ENCODE measurements at regions not wholly inside any gene's neighbourhood (a gene's known extent, or its start where the extent isn't known, plus 50 kb on each side); places are given as distances from the start of the nearest gene placed in this dataset.

DNA sequence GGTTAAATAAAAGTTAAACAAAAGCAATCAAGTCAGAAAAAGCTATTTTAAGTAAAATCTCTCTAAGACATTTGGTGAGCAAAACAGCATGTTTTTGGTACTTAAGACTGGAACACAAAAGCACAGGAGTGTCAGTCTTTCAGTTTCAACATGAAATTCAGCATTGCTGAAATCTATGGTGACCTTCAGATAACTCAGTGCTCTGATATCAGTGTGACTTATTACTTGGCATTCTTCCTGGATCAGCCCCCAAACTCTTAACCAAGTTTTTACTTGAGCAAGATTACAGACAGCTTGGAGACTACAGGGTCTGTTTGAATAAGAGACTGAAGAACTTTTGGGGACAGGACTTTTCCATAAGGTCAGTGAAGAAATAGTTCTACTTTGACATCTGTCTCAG lies 437.2 kb downstream of the RAPGEF2 start:
- in situ Hi-C loops (cut with MboI; ENCODE audit: low pct_ligation_motif_present in 1 of 4, low pct_unique_long_range_greater_than_20kb in 1 of 4, low sequenced_read_pairs in 3 of 4): no loop called here
- TF ChIP-seq POLR2AphosphoS5 (IDR thresholded peaks at IDR 0.05): no peak
- TF ChIP-seq, protein P1, sequence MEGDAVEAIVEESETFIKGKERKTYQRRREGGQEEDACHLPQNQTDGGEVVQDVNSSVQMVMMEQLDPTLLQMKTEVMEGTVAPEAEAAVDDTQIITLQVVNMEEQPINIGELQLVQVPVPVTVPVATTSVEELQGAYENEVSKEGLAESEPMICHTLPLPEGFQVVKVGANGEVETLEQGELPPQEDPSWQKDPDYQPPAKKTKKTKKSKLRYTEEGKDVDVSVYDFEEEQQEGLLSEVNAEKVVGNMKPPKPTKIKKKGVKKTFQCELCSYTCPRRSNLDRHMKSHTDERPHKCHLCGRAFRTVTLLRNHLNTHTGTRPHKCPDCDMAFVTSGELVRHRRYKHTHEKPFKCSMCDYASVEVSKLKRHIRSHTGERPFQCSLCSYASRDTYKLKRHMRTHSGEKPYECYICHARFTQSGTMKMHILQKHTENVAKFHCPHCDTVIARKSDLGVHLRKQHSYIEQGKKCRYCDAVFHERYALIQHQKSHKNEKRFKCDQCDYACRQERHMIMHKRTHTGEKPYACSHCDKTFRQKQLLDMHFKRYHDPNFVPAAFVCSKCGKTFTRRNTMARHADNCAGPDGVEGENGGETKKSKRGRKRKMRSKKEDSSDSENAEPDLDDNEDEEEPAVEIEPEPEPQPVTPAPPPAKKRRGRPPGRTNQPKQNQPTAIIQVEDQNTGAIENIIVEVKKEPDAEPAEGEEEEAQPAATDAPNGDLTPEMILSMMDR (IDR thresholded peaks at IDR 0.05): no peak
- no peak for TF ChIP-seq EP300 (IDR thresholded peaks at IDR 0.05; ENCODE audit: low read depth)
- no peak for TF ChIP-seq POLR2A (IDR thresholded peaks at IDR 0.05)

DNA sequence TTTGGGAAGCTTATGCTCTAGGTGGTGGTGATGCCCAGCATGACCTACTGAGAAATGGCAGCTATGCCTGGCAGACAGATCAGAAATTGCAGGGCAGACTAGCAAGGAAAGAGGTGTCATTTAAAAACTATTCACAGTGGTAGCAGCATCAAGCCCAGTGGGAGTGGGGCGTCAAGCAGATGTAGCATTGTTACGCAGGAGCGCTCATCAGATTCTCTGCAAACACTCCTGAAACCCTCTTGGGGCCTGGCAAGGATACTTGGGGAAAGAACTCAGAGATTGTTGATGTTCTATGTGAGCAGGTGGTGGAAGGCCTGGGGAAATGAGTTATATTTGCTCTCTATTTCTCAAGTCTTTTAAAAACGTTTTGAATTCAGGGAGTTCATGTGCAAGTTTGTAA lies 437.6 kb downstream of the RAPGEF2 start:
- 49 to 81% methylated on average over 4 of the region's 4 CpGs for WGBS, 2 donors (ENCODE audit: low coverage in 1 of 2)
- Histone ChIP-seq H3K27me3 (no peaks in the 10 kb centered on the region), H3K4me1 (no peaks in the 10 kb centered on the region), H3K27ac (no peak overlapping the region), H3K4me3 (no peak overlapping the region), H3K36me3 (no peaks in the 10 kb centered on the region), H3K9me3 (peaks cover 0 to 5% of the 10 kb centered on the region in 2 donors)
- intact Hi-C loops (cut with DNase I; ENCODE audit: low total_unique reads) (no loop called here), in situ Hi-C loops (cut with MboI; ENCODE audit: low pct_ligation_motif_present in 1 of 4, low pct_unique_long_range_greater_than_20kb in 1 of 4, low sequenced_read_pairs in 3 of 4) (no loop called here)
- TF ChIP-seq, protein P1 (IDR thresholded peaks at IDR 0.05): no peak
- TF ChIP-seq EP300 (IDR thresholded peaks at IDR 0.05; ENCODE audit: low read depth) (no peak), POLR2AphosphoS5 (IDR thresholded peaks at IDR 0.05) (no peak), POLR2A (IDR thresholded peaks at IDR 0.05) (no peak)
- DNase-seq: no peak

More for the DNA sequence above, 437.2 kb downstream of the RAPGEF2 start:
- Histone ChIP-seq H3K4me3 (no peak overlapping the region), H3K27ac (no peak overlapping the region), H3K27me3 (no peaks in the 10 kb centered on the region), H3K36me3 (no peaks in the 10 kb centered on the region), H3K4me1 (no peaks in the 10 kb centered on the region), H3K9me3 (peaks cover 0 to 5% of the 10 kb centered on the region in 2 donors)
- intact Hi-C loops (cut with DNase I; ENCODE audit: low total_unique reads): no loop called here
- no peak for DNase-seq

DNA sequence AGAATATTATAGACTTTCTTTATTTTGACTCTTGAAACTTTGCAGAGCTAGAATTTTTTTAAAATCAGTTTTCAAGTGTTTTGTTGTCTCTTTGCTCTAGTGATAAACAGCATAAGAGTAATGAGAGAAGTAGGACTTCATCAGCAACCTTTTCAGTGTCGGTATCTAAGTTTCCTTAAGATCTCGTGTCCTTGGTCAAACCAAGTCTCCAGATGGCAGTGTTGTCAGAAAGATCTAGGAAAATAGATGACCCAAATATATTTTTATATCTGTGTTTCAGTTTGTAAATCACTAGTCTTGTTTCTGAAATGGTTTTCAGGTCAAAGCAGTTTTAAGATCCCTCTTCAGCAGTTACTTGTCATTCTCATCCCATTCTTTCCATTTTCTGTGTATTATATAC lies 438.3 kb downstream of the RAPGEF2 start:
- no peak for TF ChIP-seq POLR2AphosphoS5 (IDR thresholded peaks at IDR 0.05)
- no peak for TF ChIP-seq EP300 (IDR thresholded peaks at IDR 0.05; ENCODE audit: low read depth)
- TF ChIP-seq, protein P1 (IDR thresholded peaks at IDR 0.05): no peak
- no peak for TF ChIP-seq POLR2A (IDR thresholded peaks at IDR 0.05)
- WGBS, 2 donors (ENCODE audit: low coverage in 1 of 2): 58 to 72% methylated on average over 2 of the region's 2 CpGs
- DNase-seq: no peak
- Histone ChIP-seq H3K4me1 (no peaks in the 10 kb centered on the region), H3K9me3 (peaks cover 0 to 5% of the 10 kb centered on the region in 2 donors), H3K4me3 (no peak overlapping the region), H3K27me3 (no peaks in the 10 kb centered on the region), H3K36me3 (no peaks in the 10 kb centered on the region), H3K27ac (no peak overlapping the region)
- in situ Hi-C loops (cut with MboI; ENCODE audit: low pct_ligation_motif_present in 1 of 4, low pct_unique_long_range_greater_than_20kb in 1 of 4, low sequenced_read_pairs in 3 of 4) (no loop called here), intact Hi-C loops (cut with DNase I; ENCODE audit: low total_unique reads) (no loop called here)

- Histone ChIP-seq H3K27ac (no peak overlapping the region), H3K4me1 (no peaks in the 10 kb centered on the region), H3K27me3 (no peaks in the 10 kb centered on the region), H3K9me3 (no peaks in the 10 kb centered on the region), H3K4me3 (no peak overlapping the region), H3K36me3 (no peaks in the 10 kb centered on the region)
- intact Hi-C loops (cut with DNase I; ENCODE audit: low total_unique reads): no loop called here
- 8 to 13% methylated on average over 1 of the region's 1 CpG for WGBS, 2 donors (ENCODE audit: low coverage in 1 of 2)
- TF ChIP-seq POLR2A (IDR thresholded peaks at IDR 0.05) (no peak), POLR2AphosphoS5 (IDR thresholded peaks at IDR 0.05) (no peak), EP300 (IDR thresholded peaks at IDR 0.05; ENCODE audit: low read depth) (no peak)
- TF ChIP-seq, protein P1 (IDR thresholded peaks at IDR 0.05): no peak
- in situ Hi-C loops (cut with MboI; ENCODE audit: low pct_ligation_motif_present in 1 of 4, low pct_unique_long_range_greater_than_20kb in 1 of 4, low sequenced_read_pairs in 3 of 4): no loop called here
- no peak for DNase-seq
These were observed 439.4 kb downstream of the RAPGEF2 start for GRCh38 chr4:159542296-159542695.
